HG03045 (cell line): ENCODE measurements at regions not wholly inside any gene's neighbourhood (a gene's known extent, or its start where the extent isn't known, plus 50 kb on each side); places are given as distances from the start of the nearest gene placed in this dataset.
"Not testable (repeated sequence)": the region's sequence is repeated elsewhere in the genome, so short reads cannot be mapped to it uniquely, and the experiment has no call there.

ENCODE experiments used
- ATAC-seq: cut with Tn5 transposase; IDR thresholded peaks from one replicate; pipeline ENCODE4 v1.9.1; 2021; ENCODE audit warnings: mild to moderate bottlenecking, moderate library complexity; ENCODE audit not compliant: unreplicated experiment

GRCh38 chr3:144023543-144023942, 51.9 kb downstream of the DIPK2A start:
- ATAC-seq: not testable (repeated sequence)

GRCh38 chr3:144028798-144029411, 57.3 kb downstream of the DIPK2A start:
- ATAC-seq: peak; percentile 91

- no peak for ATAC-seq
These were observed 58.1 kb downstream of the DIPK2A start for GRCh38 chr3:144029769-144030168.

GRCh38 chr3:144031938-144032337, 60.3 kb downstream of the DIPK2A start:
- ATAC-seq: no peak

GRCh38 chr3:144032531-144033239, 61.1 kb downstream of the DIPK2A start:
- peak; percentile 81 for ATAC-seq

GRCh38 chr3:144033240-144033589, 61.6 kb downstream of the DIPK2A start:
- ATAC-seq: no peak

GRCh38 chr3:144033863-144034262, 62.2 kb downstream of the DIPK2A start:
- ATAC-seq: no peak

GRCh38 chr3:144034715-144035290, 63.2 kb downstream of the DIPK2A start:
- no peak for ATAC-seq

GRCh38 chr3:144036498-144036897, 64.9 kb downstream of the DIPK2A start:
- no peak for ATAC-seq

GRCh38 chr3:144039661-144040060, 68.0 kb downstream of the DIPK2A start:
- ATAC-seq: no peak

GRCh38 chr3:144041960-144042556, 70.4 kb downstream of the DIPK2A start:
- no peak for ATAC-seq

GRCh38 chr3:144045766-144046165, 74.1 kb downstream of the DIPK2A start:
- ATAC-seq: no peak

- no peak for ATAC-seq
These were observed 77.8 kb downstream of the DIPK2A start for GRCh38 chr3:144049374-144049773.

GRCh38 chr3:144051211-144051610, 79.6 kb downstream of the DIPK2A start:
- ATAC-seq: no peak

GRCh38 chr3:144052275-144052674, 80.7 kb downstream of the DIPK2A start:
- ATAC-seq: no peak

GRCh38 chr3:144053121-144053520, 81.5 kb downstream of the DIPK2A start:
- no peak for ATAC-seq

- no peak for ATAC-seq
These were observed 83.1 kb downstream of the DIPK2A start for GRCh38 chr3:144054766-144055165.

- no peak for ATAC-seq
These were observed 84.0 kb downstream of the DIPK2A start for GRCh38 chr3:144055604-144056003.

GRCh38 chr3:144058713-144059112, 87.1 kb downstream of the DIPK2A start:
- no peak for ATAC-seq

- no peak for ATAC-seq
These were observed 87.9 kb downstream of the DIPK2A start for GRCh38 chr3:144059481-144059880.

GRCh38 chr3:144060881-144061280, 89.3 kb downstream of the DIPK2A start:
- ATAC-seq: no peak

GRCh38 chr3:144063306-144063705, 91.7 kb downstream of the DIPK2A start:
- no peak for ATAC-seq
